CD14-positive monocyte (primary cell): ENCODE measurements at regions not wholly inside any gene's neighbourhood (a gene's known extent, or its start where the extent isn't known, plus 50 kb on each side); places are given as distances from the start of the nearest gene placed in this dataset.

Experiments used
- DNase-seq, 3 donors: peaks; one replicate each; pipeline ENCODE4 v3.0.0-alpha.2; 2011 to 2022
- H2AFZ ChIP-seq: 2 replicates; pipeline ENCODE4 v1.6.0; 2012; ENCODE audit warnings: mild to moderate bottlenecking, low read depth, low read length, inconsistent platforms; ENCODE audit not compliant: insufficient read depth, poor library complexity, severe bottlenecking
- H3K27ac ChIP-seq, 2 donors: 1 replicate in 1 of 2; 2 replicates in 1 of 2; pipeline ENCODE4 v1.5.1; 2012 to 2013; ENCODE audit warnings: low read length in 2 of 2, control low read depth in 1 of 2, inconsistent platforms in 1 of 2, low read depth in 1 of 2, mild to moderate bottlenecking in 1 of 2
- H3K27me3 ChIP-seq, 2 donors: one replicate each; pipeline versions ENCODE4 v1.6.0 to v1.6.1; 2011 to 2013; ENCODE audit warnings: low read length in 2 of 2; ENCODE audit not compliant: control insufficient read depth in 2 of 2, insufficient read depth in 2 of 2
- H3K36me3 ChIP-seq, 2 donors: replicated peaks in 1 of 2; 1 replicate in 1 of 2; 2 replicates in 1 of 2; pipeline versions ENCODE4 v1.5.1 to v1.6.1; 2012 to 2013; ENCODE audit warnings: low read length in 2 of 2, control low read depth in 1 of 2, inconsistent platforms in 1 of 2, mild to moderate bottlenecking in 1 of 2; ENCODE audit not compliant: insufficient read depth in 2 of 2, control insufficient read depth in 1 of 2
- H3K4me1 ChIP-seq, 2 donors: 1 replicate in 1 of 2; 2 replicates in 1 of 2; pipeline versions ENCODE4 v1.5.1 to v1.6.1; 2012 to 2013; ENCODE audit warnings: low read length in 2 of 2, control low read depth in 1 of 2, inconsistent platforms in 1 of 2, mild to moderate bottlenecking in 1 of 2, moderate library complexity in 1 of 2; ENCODE audit not compliant: insufficient read depth in 2 of 2, control insufficient read depth in 1 of 2
- H3K4me2 ChIP-seq: replicated peaks from 2 replicates; pipeline ENCODE3; 2012; ENCODE audit warnings: low read length, moderate library complexity, mild to moderate bottlenecking; ENCODE audit not compliant: poor library complexity, severe bottlenecking; ENCODE audit errors: extremely low read depth
- H3K4me3 ChIP-seq, 3 experiments: fragments of 200-600 bp in 1 of 3; sonication (generic) in 1 of 3; replicated peaks in 1 of 3; 1 replicate in 2 of 3; 2 replicates in 1 of 3; pipeline ENCODE4 v1.5.1; 2011 to 2013; ENCODE audit warnings: low read length in 3 of 3, mild to moderate bottlenecking in 3 of 3, control low read depth in 2 of 3, low read depth in 2 of 3, inconsistent platforms in 1 of 3, moderate library complexity in 1 of 3
- H3K79me2 ChIP-seq: 2 replicates; pipeline ENCODE4 v1.6.0; 2012; ENCODE audit warnings: mild to moderate bottlenecking, control low read depth, inconsistent platforms, low read length, moderate library complexity; ENCODE audit not compliant: insufficient read depth
- H3K9ac ChIP-seq: 2 replicates; pipeline ENCODE4 v1.6.0; 2017; ENCODE audit warnings: low read length, mild to moderate bottlenecking; ENCODE audit not compliant: insufficient read depth, poor library complexity, severe bottlenecking
- H3K9me3 ChIP-seq, 2 donors: replicated peaks in 1 of 2; 1 replicate in 1 of 2; 2 replicates in 1 of 2; pipeline versions ENCODE4 v1.5.1 to v1.6.1; 2012 to 2013; ENCODE audit warnings: low read length in 2 of 2, control low read depth in 1 of 2; ENCODE audit not compliant: control insufficient read depth in 1 of 2, insufficient read depth in 1 of 2
- H4K20me1 ChIP-seq: 2 replicates; pipeline ENCODE4 v1.6.0; 2012; ENCODE audit warnings: mild to moderate bottlenecking, low read length, control low read depth, moderate library complexity; ENCODE audit not compliant: insufficient read depth
- H3K27ac Mint-ChIP-seq, 7 donors: one replicate each; pipeline ENCODE4 v1.8.0; 2020; ENCODE audit warnings: mild to moderate bottlenecking in 7 of 7, mixed read lengths in 7 of 7, moderate library complexity in 6 of 7, inconsistent platforms in 2 of 7
- H3K27me3 Mint-ChIP-seq, 3 donors: one replicate each; pipeline ENCODE4 v1.8.0; 2021 to 2022; ENCODE audit warnings: low read depth in 3 of 3, mild to moderate bottlenecking in 3 of 3, mixed read lengths in 3 of 3, moderate library complexity in 3 of 3, inconsistent platforms in 1 of 3
- H3K36me3 Mint-ChIP-seq, 2 donors: one replicate each; pipeline ENCODE4 v1.8.0; 2020; ENCODE audit warnings: mixed read lengths in 2 of 2, inconsistent platforms in 1 of 2, mild to moderate bottlenecking in 1 of 2
- H3K4me1 Mint-ChIP-seq: one replicate; pipeline ENCODE4 v1.8.0; 2020; ENCODE audit warnings: mild to moderate bottlenecking, mixed read lengths
- H3K4me3 Mint-ChIP-seq, 2 donors: one replicate each; pipeline ENCODE4 v1.8.0; 2020; ENCODE audit warnings: mild to moderate bottlenecking in 2 of 2, mixed read lengths in 2 of 2, moderate library complexity in 1 of 2
- H3K9me3 Mint-ChIP-seq, 7 donors: one replicate each; pipeline ENCODE4 v1.8.0; 2020 to 2022; ENCODE audit warnings: mixed read lengths in 7 of 7, mild to moderate bottlenecking in 6 of 7, moderate library complexity in 6 of 7, inconsistent platforms in 2 of 7
- WGBS: methylation state at CpG from one replicate; pipeline ENCODE4 v1.1.5; 2013; ENCODE audit warnings: missing lambda C conversion rate; ENCODE audit not compliant: insufficient coverage; 5-methylcytosine and 5-hydroxymethylcytosine counted together
- intact Hi-C, 2 donors: fragments of 100-400 bp; cut with micrococcal nuclease; formaldehyde crosslinking; loops; one replicate each; pipeline versions ENCODE4 v1.15.0 to v1.15.1; 2023
- TF ChIP-seq, protein P1 (sequence below): fragments of 200-600 bp; IDR thresholded peaks from one replicate; pipeline ENCODE4 v1.8.0; 2022; ENCODE audit warnings: antibody characterized with exemption, mild to moderate bottlenecking

DNA sequence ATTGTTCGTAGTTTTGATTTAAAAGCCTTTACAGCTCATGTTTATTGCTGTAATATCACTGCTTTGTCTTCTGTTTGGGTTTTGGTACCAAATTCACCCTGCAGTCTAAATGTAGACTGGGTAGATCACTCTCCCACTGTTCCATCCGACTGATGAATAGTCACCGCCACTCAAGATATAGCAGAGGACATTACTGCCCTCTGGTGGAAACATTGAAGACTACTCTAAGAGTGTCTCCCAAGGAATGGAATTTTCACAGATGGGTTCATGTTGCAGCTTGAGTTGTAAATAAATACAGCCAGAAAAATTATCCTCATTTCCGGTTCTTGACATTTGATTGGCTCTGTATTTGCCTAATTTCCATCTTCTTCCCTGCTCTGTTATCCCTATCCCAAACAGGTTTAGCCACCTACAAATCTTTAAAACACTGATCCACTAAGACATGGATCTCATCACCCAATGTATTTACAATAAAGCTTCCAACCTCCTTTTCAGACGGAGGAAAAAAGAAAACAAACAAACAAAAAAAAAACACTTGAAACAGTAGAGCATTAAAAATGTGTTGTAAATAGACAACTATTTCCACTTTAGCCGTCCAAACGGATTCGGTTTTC is 198.3 kb upstream of the CPNE8 start:
- Histone ChIP-seq H3K27ac (no peak overlapping the region), H3K4me3 (no peak overlapping the region), H3K36me3 (no peaks in the 10 kb centered on the region), H3K4me2 (no peak overlapping the region), H3K9ac (no peak overlapping the region), H3K27me3 (no peaks in the 10 kb centered on the region), H3K79me2 (no peaks in the 10 kb centered on the region), H4K20me1 (no peaks in the 10 kb centered on the region), H3K9me3 (no peaks in the 10 kb centered on the region), H2AFZ (no peak overlapping the region), H3K4me1 (no peaks in the 10 kb centered on the region)
- Mint-ChIP-seq H3K36me3 (no peaks in the 10 kb centered on the region), H3K9me3 (peaks cover 0 to 4% (median 0%) of the 10 kb centered on the region in 7 donors), H3K4me3 (no peak overlapping the region), H3K27me3 (peaks cover 0 to 7% (median 5%) of the 10 kb centered on the region in 3 donors), H3K4me1 (peaks cover 2% of the 10 kb centered on the region), H3K27ac (no peak overlapping the region)
- peak; percentile 42 to 68 (median 59) for DNase-seq
- 50% methylated on average over 2 of the region's 8 CpGs for WGBS
- TF ChIP-seq, protein P1, sequence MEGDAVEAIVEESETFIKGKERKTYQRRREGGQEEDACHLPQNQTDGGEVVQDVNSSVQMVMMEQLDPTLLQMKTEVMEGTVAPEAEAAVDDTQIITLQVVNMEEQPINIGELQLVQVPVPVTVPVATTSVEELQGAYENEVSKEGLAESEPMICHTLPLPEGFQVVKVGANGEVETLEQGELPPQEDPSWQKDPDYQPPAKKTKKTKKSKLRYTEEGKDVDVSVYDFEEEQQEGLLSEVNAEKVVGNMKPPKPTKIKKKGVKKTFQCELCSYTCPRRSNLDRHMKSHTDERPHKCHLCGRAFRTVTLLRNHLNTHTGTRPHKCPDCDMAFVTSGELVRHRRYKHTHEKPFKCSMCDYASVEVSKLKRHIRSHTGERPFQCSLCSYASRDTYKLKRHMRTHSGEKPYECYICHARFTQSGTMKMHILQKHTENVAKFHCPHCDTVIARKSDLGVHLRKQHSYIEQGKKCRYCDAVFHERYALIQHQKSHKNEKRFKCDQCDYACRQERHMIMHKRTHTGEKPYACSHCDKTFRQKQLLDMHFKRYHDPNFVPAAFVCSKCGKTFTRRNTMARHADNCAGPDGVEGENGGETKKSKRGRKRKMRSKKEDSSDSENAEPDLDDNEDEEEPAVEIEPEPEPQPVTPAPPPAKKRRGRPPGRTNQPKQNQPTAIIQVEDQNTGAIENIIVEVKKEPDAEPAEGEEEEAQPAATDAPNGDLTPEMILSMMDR: peak; percentile 88
- intact Hi-C loops: loop anchor here (5.0 to 10.0 kb wide), 5 partner anchors 179 to 969 kb away; no protein-coding TSS in a partner anchor

DNA sequence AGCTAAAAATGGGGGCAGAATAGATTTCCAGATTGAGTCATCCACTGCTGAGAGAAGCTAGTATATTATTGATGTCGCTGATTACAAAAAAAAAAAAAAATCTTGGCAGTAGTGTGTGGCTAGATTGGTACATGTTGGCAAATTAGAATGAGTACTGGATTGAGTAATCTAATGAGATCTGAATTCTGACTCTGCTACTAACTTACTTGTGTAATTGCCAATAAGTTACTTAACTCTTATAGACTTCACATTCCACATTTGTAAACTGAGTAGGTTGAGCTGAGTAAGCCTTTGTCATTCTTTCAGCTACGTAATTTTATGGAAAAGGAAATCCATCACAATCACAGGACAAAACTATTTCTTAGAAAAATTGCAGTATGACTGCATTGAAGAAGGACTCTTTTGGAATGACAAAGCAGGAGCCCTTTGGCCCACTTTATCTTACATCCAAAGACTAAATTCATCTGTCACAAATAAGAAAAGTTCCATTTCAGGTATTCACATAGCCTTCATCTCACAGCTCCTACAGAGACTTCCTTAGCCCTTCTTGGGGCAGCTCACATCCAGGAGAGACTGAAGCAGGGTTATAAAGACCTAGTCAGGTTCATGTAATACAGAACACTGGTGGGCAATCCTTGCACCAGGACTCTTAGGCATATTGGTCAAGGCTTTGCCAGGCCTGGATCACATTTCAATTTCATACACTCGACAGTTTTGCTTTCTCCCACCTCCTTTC is 197.3 kb upstream of the CPNE8 start:
- Histone ChIP-seq H3K9ac (no peak overlapping the region), H3K36me3 (no peaks in the 10 kb centered on the region), H3K79me2 (no peaks in the 10 kb centered on the region), H3K27me3 (no peaks in the 10 kb centered on the region), H3K4me1 (no peaks in the 10 kb centered on the region), H3K4me2 (no peak overlapping the region), H4K20me1 (no peaks in the 10 kb centered on the region), H3K9me3 (no peaks in the 10 kb centered on the region), H3K4me3 (no peak overlapping the region), H3K27ac (no peak overlapping the region), H2AFZ (peak overlapping the region; percentile 11)
- Mint-ChIP-seq H3K27ac (no peak overlapping the region), H3K36me3 (no peaks in the 10 kb centered on the region), H3K9me3 (peaks cover 0 to 4% (median 0%) of the 10 kb centered on the region in 7 donors), H3K4me3 (no peak overlapping the region), H3K27me3 (peaks cover under 1 to 10% (median 9%) of the 10 kb centered on the region in 3 donors), H3K4me1 (peaks cover 2% of the 10 kb centered on the region)
- WGBS: no CpG with 5 or more reads among the region's 3 CpGs
- no peak for DNase-seq
- intact Hi-C loops: loop anchor here (5.0 to 10.0 kb wide), 5 partner anchors 178 to 968 kb away; no protein-coding TSS in a partner anchor
- TF ChIP-seq, protein P1: no peak
